PC-3 (cell line): ENCODE measurements at regions not wholly inside any gene's neighbourhood (a gene's known extent, or its start where the extent isn't known, plus 50 kb on each side); places are given as distances from the start of the nearest gene placed in this dataset.

Experiments
- ATAC-seq: fragments of 200-7000 bp; cut with Tn5 transposase; 2 replicates; pipeline ENCODE4 v1.9.1; 2020; ENCODE audit warnings: mild to moderate bottlenecking, moderate library complexity
- BruUV-seq: library from RNA; stranded (reverse); fragments of 400-500 nt; replicated peaks from 2 replicates; lab custom pipeline; 2021; lab: Mats Ljungman, UMichigan
- CTCF ChIA-PET: fragments of 300-600 bp; sonication (Branson Sonifier 250); formaldehyde crosslinking; loops from one replicate; lab custom pipeline; 2022; ENCODE audit warnings: antibody characterized with exemption; lab: Charles Lee
- POLR2A ChIA-PET: fragments of 300-600 bp; sonication (Branson Sonifier 250); formaldehyde crosslinking; loops from one replicate; lab custom pipeline; 2022; ENCODE audit warnings: antibody characterized with exemption; ENCODE audit not compliant: unreplicated experiment; lab: Charles Lee
- DNase-seq: peaks from one replicate; pipeline ENCODE4 v3.0.0-alpha.2; 2015
- H2AFZ ChIP-seq: fragments of 300-600 bp; sonication (generic); 2 replicates; pipeline ENCODE4 v1.6.0; 2016; ENCODE audit warnings: antibody characterized with exemption, low read length
- H3F3A ChIP-seq: fragments of 300-600 bp; sonication (generic); one replicate; pipeline ENCODE4 v1.6.0; 2017; ENCODE audit warnings: antibody characterized with exemption, low read length, control low read depth, mild to moderate bottlenecking; ENCODE audit not compliant: unreplicated experiment
- H3K27ac ChIP-seq: fragments of 300-600 bp; sonication (generic); 2 replicates; pipeline ENCODE4 v1.5.1; 2016; ENCODE audit warnings: mild to moderate bottlenecking, low read length
- H3K27me3 ChIP-seq: fragments of 300-600 bp; sonication (generic); 2 replicates; pipeline ENCODE4 v1.6.1; 2016; ENCODE audit warnings: low read length, mixed read lengths
- H3K36me3 ChIP-seq: fragments of 300-600 bp; sonication (generic); 2 replicates; pipeline ENCODE4 v1.6.1; 2016; ENCODE audit warnings: low read depth, mixed run types, low read length, mixed read lengths
- H3K4me1 ChIP-seq: fragments of 300-600 bp; sonication (generic); 2 replicates; pipeline ENCODE4 v1.5.1; 2016; ENCODE audit warnings: low read length; ENCODE audit not compliant: insufficient read depth
- H3K4me2 ChIP-seq: fragments of 300-600 bp; sonication (generic); 2 replicates; pipeline ENCODE4 v1.6.0; 2016; ENCODE audit warnings: low read length
- H3K4me3 ChIP-seq: fragments of 300-600 bp; sonication (generic); 2 replicates; pipeline ENCODE4 v1.5.1; 2016; ENCODE audit warnings: mild to moderate bottlenecking, low read length, mixed read lengths
- H3K79me2 ChIP-seq: fragments of 300-600 bp; sonication (generic); 2 replicates; pipeline ENCODE4 v1.6.1; 2017; ENCODE audit warnings: low read length, mixed read lengths
- H3K9ac ChIP-seq: fragments of 300-600 bp; sonication (generic); 2 replicates; pipeline ENCODE4 v1.6.0; 2016; ENCODE audit warnings: mild to moderate bottlenecking, low read length
- H3K9me2 ChIP-seq: fragments of 300-600 bp; sonication (generic); replicated peaks from 2 replicates; pipeline ENCODE4 v1.6.1; 2016; ENCODE audit warnings: mixed run types, low read length, mixed read lengths
- H3K9me3 ChIP-seq: fragments of 300-600 bp; sonication (generic); 2 replicates; pipeline ENCODE4 v1.6.1; 2016; ENCODE audit warnings: low read length, mixed read lengths
- H4K20me1 ChIP-seq: fragments of 300-600 bp; sonication (generic); 2 replicates; pipeline ENCODE4 v1.6.1; 2016; ENCODE audit warnings: low read length, mixed read lengths
- EZH2 ChIP-seq: fragments of 300-600 bp; sonication (generic); IDR thresholded peaks from one replicate; pipeline ENCODE4 v1.6.1; 2017; ENCODE audit warnings: antibody characterized with exemption, mild to moderate bottlenecking, low read length; ENCODE audit not compliant: unreplicated experiment
- EZH2phosphoT487 ChIP-seq: fragments of 300-600 bp; sonication (generic); IDR thresholded peaks from 2 replicates; pipeline ENCODE4 v1.6.1; 2018; ENCODE audit warnings: mild to moderate bottlenecking, antibody characterized with exemption, low read length, borderline replicate concordance
- intact Hi-C: fragments of 100-400 bp; cut with micrococcal nuclease; formaldehyde crosslinking; loops from 2 replicates; pipeline ENCODE4 v1.9.0; 2023
- TF ChIP-seq, protein P1 (sequence below): fragments of 300-600 bp; sonication (generic); conservative IDR thresholded peaks from 2 replicates; pipeline ENCODE4 v1.5.1; 2017; ENCODE audit warnings: antibody characterized with exemption, low read depth, mild to moderate bottlenecking, low read length

DNA sequence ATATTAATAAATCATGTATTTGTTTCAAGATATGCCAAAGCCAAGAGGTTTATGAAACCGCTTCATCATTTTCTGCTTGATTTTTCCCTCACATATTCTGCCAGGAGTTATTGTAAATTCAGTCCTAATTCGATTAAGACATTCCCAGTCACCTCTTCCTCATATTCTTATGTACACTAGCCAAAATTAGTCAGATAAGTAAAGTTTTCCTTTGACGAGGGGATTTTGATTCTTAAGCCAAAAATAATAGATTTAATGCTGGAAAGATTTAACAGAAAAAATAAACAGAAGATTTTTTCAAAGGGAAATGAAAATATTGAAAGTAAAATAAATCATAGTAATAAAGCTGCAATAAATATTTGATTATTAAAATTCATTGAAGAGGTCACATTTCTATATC lies 51.0 kb upstream of the VEGFC start:
- peaks cover 54% of the 10 kb centered on the region for H3K4me1 ChIP-seq
- no peak overlapping the region for H3K4me3 ChIP-seq
- H3K27ac ChIP-seq = peak overlapping the region; percentile 90; the same call in 1 of the 2 replicates
- intact Hi-C loops = no loop called here
- no peaks in the 10 kb centered on the region for H3K27me3 ChIP-seq
- H3K4me2 ChIP-seq = no peak overlapping the region
- H4K20me1 ChIP-seq = no peaks in the 10 kb centered on the region
- no peak overlapping the region for H2AFZ ChIP-seq
- POLR2A ChIA-PET = no interaction called here
- no peak for DNase-seq
- peaks cover 5% of the 10 kb centered on the region; the same call in 1 of the 2 replicates for H3K9me3 ChIP-seq
- TF ChIP-seq EZH2phosphoT487 (no peak), EZH2 (no peak)
- TF ChIP-seq, protein P1, sequence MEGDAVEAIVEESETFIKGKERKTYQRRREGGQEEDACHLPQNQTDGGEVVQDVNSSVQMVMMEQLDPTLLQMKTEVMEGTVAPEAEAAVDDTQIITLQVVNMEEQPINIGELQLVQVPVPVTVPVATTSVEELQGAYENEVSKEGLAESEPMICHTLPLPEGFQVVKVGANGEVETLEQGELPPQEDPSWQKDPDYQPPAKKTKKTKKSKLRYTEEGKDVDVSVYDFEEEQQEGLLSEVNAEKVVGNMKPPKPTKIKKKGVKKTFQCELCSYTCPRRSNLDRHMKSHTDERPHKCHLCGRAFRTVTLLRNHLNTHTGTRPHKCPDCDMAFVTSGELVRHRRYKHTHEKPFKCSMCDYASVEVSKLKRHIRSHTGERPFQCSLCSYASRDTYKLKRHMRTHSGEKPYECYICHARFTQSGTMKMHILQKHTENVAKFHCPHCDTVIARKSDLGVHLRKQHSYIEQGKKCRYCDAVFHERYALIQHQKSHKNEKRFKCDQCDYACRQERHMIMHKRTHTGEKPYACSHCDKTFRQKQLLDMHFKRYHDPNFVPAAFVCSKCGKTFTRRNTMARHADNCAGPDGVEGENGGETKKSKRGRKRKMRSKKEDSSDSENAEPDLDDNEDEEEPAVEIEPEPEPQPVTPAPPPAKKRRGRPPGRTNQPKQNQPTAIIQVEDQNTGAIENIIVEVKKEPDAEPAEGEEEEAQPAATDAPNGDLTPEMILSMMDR = no peak
- no TSS peak for BruUV-seq
- no peaks in the 10 kb centered on the region for H3K79me2 ChIP-seq
- CTCF ChIA-PET = no interaction called here
- ATAC-seq = no peak
- no peak overlapping the region for H3K9ac ChIP-seq
- H3F3A ChIP-seq = peaks cover 10% of the 10 kb centered on the region
- H3K9me2 ChIP-seq = no peaks in the 10 kb centered on the region
- no peaks in the 10 kb centered on the region; the same call in 1 of the 2 replicates for H3K36me3 ChIP-seq

DNA sequence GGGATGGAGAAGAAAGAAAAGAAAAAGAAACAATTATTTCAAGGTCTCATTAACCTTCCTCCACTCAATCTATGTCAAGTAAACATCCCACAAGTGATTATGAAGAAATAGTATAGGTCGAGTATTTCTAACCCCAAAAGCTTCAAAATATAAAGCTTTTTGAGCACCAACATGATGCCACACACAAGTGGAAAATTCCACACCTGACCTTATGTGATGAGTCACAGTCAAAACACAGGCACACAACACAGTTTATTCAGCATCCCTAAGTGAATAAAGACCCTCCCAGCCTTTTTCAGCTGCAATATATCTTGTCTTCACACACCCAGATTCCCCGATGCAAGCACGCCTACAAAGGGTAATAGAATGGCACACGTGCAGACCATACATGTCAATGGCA lies 51.7 kb upstream of the VEGFC start:
- H3K4me2 ChIP-seq = no peak overlapping the region
- TF ChIP-seq, protein P1 = no peak
- TF ChIP-seq EZH2phosphoT487 (no peak), EZH2 (no peak)
- H4K20me1 ChIP-seq = no peaks in the 10 kb centered on the region
- ChIA-PET CTCF (no interaction called here), POLR2A (no interaction called here)
- H3K79me2 ChIP-seq = no peaks in the 10 kb centered on the region
- no peak overlapping the region for H3K9ac ChIP-seq
- H3F3A ChIP-seq = peaks cover 7% of the 10 kb centered on the region
- H3K4me1 ChIP-seq = peaks cover 46% of the 10 kb centered on the region
- no peaks in the 10 kb centered on the region for H3K27me3 ChIP-seq
- ATAC-seq (no peak), DNase-seq (no peak)
- H2AFZ ChIP-seq = no peak overlapping the region
- no peaks in the 10 kb centered on the region for H3K9me2 ChIP-seq
- intact Hi-C loops = no loop called here
- H3K9me3 ChIP-seq = peaks cover 5% of the 10 kb centered on the region; the same call in 1 of the 2 replicates
- no TSS peak for BruUV-seq
- H3K36me3 ChIP-seq = no peaks in the 10 kb centered on the region; the same call in 1 of the 2 replicates
- H3K4me3 ChIP-seq = no peak overlapping the region
- peak overlapping the region; percentile 37 for H3K27ac ChIP-seq

DNA sequence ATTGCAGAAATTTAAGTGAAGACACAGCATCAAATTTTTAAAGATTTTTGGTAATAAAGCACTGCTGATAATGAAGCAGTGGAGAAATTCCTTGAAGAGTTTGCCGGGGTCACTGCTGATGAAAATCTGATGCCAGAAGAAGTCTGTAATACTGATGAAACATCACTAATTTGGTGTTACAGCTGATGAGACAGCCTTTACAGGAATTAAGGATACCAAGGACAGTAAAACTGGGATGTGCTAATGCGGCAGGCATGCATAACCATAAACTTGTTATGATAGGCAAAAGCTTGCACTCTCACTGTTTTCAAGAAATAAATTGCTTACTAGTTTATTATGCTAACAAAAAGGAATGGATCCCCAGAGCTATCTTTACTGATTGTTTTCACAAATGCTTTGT lies 52.9 kb upstream of the VEGFC start:
- Histone ChIP-seq H3K9ac (no peak overlapping the region), H3K9me2 (no peaks in the 10 kb centered on the region), H4K20me1 (no peaks in the 10 kb centered on the region), H3F3A (peaks cover 4% of the 10 kb centered on the region), H3K27me3 (no peaks in the 10 kb centered on the region), H3K4me3 (no peak overlapping the region), H3K4me2 (no peak overlapping the region), H3K9me3 (peaks cover 5% of the 10 kb centered on the region; the same call in 1 of the 2 replicates), H3K27ac (no peak overlapping the region), H3K4me1 (peaks cover 34% of the 10 kb centered on the region), H2AFZ (no peak overlapping the region), H3K36me3 (no peaks in the 10 kb centered on the region; the same call in 1 of the 2 replicates), H3K79me2 (no peaks in the 10 kb centered on the region)
- ChIA-PET CTCF (no interaction called here), POLR2A (no interaction called here)
- BruUV-seq = no TSS peak
- TF ChIP-seq, protein P1 = no peak
- TF ChIP-seq EZH2 = no peak
- no peak for TF ChIP-seq EZH2phosphoT487
- DNase-seq = no peak
- intact Hi-C loops = no loop called here
- ATAC-seq = no peak
